Esophagus squamous epithelium (tissue), 5 donors: ENCODE measurements at regions not wholly inside any gene's neighbourhood (a gene's known extent, or its start where the extent isn't known, plus 50 kb on each side); places are given as distances from the start of the nearest gene placed in this dataset.
"Not testable (repeated sequence)": the region's sequence is repeated elsewhere in the genome, so short reads cannot be mapped to it uniquely, and the experiment has no call there.

ENCODE experiments used
- DNase-seq: peaks from one replicate; lab custom pipeline; 2025; lab: John Stamatoyannopoulos, UW
- H3K27ac ChIP-seq, 4 donors: fragments of 200-600 bp; sonication (generic); one replicate each; pipeline ENCODE4 v1.5.1; 2016 to 2019; ENCODE audit warnings: mild to moderate bottlenecking in 1 of 4
- H3K27me3 ChIP-seq, 4 donors: fragments of 200-600 bp; sonication (generic); 1 replicate in 3 of 4; 2 replicates in 1 of 4; pipeline versions ENCODE4 v1.5.1 to v1.6.0; 2017 to 2021; ENCODE audit warnings: antibody characterized with exemption in 1 of 4
- H3K36me3 ChIP-seq, 3 donors: fragments of 200-600 bp; sonication (generic); one replicate each; pipeline ENCODE4 v1.5.1; 2016 to 2019
- H3K4me1 ChIP-seq, 3 donors: fragments of 200-600 bp; sonication (generic); one replicate each; pipeline ENCODE4 v1.5.1; 2017 to 2019
- H3K4me3 ChIP-seq, 4 donors: fragments of 200-600 bp; sonication (generic); 1 replicate in 3 of 4; 2 replicates in 1 of 4; pipeline ENCODE4 v1.5.1; 2016 to 2019; ENCODE audit warnings: mild to moderate bottlenecking in 2 of 4, moderate library complexity in 1 of 4
- H3K9me3 ChIP-seq, 3 donors: fragments of 200-600 bp; sonication (generic); one replicate each; pipeline ENCODE4 v1.5.1; 2016 to 2019
- CTCF ChIP-seq, 6 experiments: fragments of 450-650 bp in 4 of 6; fragments of 200-600 bp in 2 of 6; sonication (generic) in 2 of 6; IDR thresholded peaks; one replicate each; pipeline ENCODE4 v1.5.1; 2016 to 2019; ENCODE audit warnings: antibody characterized with exemption in 6 of 6, mild to moderate bottlenecking in 4 of 6, moderate library complexity in 4 of 6
- POLR2A ChIP-seq, 4 donors: fragments of 450-650 bp; IDR thresholded peaks; one replicate each; pipeline ENCODE4 v1.6.1; 2017; ENCODE audit warnings: antibody characterized with exemption in 4 of 4, mild to moderate bottlenecking in 4 of 4, moderate library complexity in 3 of 4
- WGBS, 2 donors: methylation state at CpG; one replicate each; pipeline ENCODE4 v1.1.5; 2018; 5-methylcytosine and 5-hydroxymethylcytosine counted together
- intact Hi-C: fragments of 100-400 bp; cut with DNase I; formaldehyde crosslinking; loops from one replicate; pipeline ENCODE4 v1.15.0; 2022
- donor health status: DM: yes; HTN: yes; CAD: no.

GRCh38 chr5:33118761-33119415 lies 321.9 kb upstream of the TARS1 start:
- Histone ChIP-seq H3K9me3 (no peaks in the 10 kb centered on the region), H3K4me1 (no peaks in the 10 kb centered on the region), H3K27ac (no peak overlapping the region), H3K36me3 (no peaks in the 10 kb centered on the region), H3K27me3 (no peaks in the 10 kb centered on the region), H3K4me3 (no peak overlapping the region)
- DNase-seq, result no peak
- 25 to 42% methylated on average over 1 of the region's 1 CpG for WGBS, 2 donors
- TF ChIP-seq CTCF (IDR thresholded peaks at IDR 0.05) (no peak), POLR2A (IDR thresholded peaks at IDR 0.05) (no peak)
- intact Hi-C loops, result no loop called here

DNA sequence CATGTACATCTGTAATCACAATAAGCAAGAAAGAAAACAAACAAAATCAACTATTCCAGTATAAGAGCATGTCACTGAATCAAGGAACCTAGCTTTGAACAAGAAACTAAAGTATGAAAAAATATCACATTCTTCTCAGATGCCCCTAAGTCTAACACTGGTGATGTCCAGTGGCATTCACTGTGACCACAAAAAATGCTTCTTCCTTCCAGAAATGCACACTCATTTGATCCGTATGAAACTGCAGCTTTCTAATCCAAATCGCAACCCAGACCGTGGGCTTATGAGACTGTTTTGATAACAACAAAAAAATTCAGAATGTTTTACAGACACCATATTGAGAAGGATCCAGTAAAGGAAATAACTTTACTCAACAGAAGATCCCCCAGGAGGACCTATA lies 320.1 kb upstream of the TARS1 start:
- H3K27ac ChIP-seq, result no peak overlapping the region
- H3K36me3 ChIP-seq, result no peaks in the 10 kb centered on the region
- no peaks in the 10 kb centered on the region for H3K9me3 ChIP-seq
- H3K4me1 ChIP-seq, result no peaks in the 10 kb centered on the region
- TF ChIP-seq CTCF (IDR thresholded peaks at IDR 0.05) (no peak), POLR2A (IDR thresholded peaks at IDR 0.05) (no peak)
- no peaks in the 10 kb centered on the region for H3K27me3 ChIP-seq
- intact Hi-C loops, result no loop called here
- no peak overlapping the region for H3K4me3 ChIP-seq
- DNase-seq, result no peak
- 80 to 89% methylated on average over 3 of the region's 3 CpGs for WGBS, 2 donors

GRCh38 chr5:33129309-33129708 lies 311.5 kb upstream of the TARS1 start:
- 42 to 66% methylated on average over 2 of the region's 2 CpGs for WGBS, 2 donors
- Histone ChIP-seq H3K27me3 (no peaks in the 10 kb centered on the region), H3K27ac (no peak overlapping the region), H3K36me3 (no peaks in the 10 kb centered on the region), H3K4me3 (no peak overlapping the region), H3K4me1 (no peaks in the 10 kb centered on the region), H3K9me3 (peaks cover 0 to 29% (median 5%) of the 10 kb centered on the region in 3 donors)
- TF ChIP-seq CTCF (IDR thresholded peaks at IDR 0.05) (no peak), POLR2A (IDR thresholded peaks at IDR 0.05) (no peak)
- intact Hi-C loops, result no loop called here
- no peak for DNase-seq

DNA sequence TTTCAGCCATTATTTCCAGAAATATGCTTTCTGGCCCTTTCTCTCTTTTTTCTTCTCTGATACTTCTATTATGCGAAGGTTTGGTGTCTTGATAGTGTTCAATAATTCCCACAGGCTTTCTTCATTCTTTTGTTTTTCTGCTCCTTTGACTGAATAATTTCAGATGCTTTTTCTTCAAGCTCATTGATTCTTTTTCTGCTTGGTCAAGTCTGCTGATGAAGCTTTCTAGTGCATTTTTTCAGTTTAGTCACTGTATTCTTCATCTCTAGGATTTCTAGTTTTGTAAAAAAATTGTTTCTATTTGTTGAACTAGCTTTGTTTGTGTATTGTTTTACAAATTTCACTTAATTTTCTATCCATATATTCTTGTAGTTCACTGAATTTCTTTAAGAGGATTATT lies 304.0 kb upstream of the TARS1 start:
- H3K9me3 ChIP-seq, result peaks cover 0 to 36% (median 12%) of the 10 kb centered on the region in 3 donors
- no peaks in the 10 kb centered on the region for H3K27me3 ChIP-seq
- no peak for TF ChIP-seq CTCF (IDR thresholded peaks at IDR 0.05)
- no peak for TF ChIP-seq POLR2A (IDR thresholded peaks at IDR 0.05)
- intact Hi-C loops, result no loop called here
- no peaks in the 10 kb centered on the region for H3K4me1 ChIP-seq
- no peak overlapping the region for H3K4me3 ChIP-seq
- H3K36me3 ChIP-seq, result no peaks in the 10 kb centered on the region
- DNase-seq, result no peak
- 89 to 95% methylated on average over 1 of the region's 1 CpG for WGBS, 2 donors
- H3K27ac ChIP-seq, result no peak overlapping the region

DNA sequence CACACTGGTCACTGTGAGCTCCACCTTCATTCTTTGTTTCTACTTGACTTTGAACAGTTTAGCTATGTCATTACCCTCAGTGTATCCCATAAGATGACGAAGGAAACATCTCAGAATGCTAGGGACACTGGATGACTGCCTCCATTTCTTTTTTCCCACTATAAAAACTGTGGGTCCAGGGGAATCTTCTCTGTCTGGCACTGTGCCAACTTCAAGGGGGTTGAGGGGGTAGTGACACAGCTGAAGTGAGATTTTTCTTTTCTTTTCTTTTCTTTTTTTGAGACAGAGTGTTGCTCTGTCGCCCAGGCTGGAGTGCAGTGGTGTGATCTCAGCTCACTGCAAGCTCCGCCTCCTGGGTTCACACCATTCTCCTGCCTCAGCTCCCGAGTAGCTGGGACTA lies 302.6 kb upstream of the TARS1 start:
- H3K4me3 ChIP-seq, H3K27ac ChIP-seq, H3K27me3 ChIP-seq, H3K4me1 ChIP-seq, H3K36me3 ChIP-seq, DNase-seq, intact Hi-C loops: not testable (repeated sequence)
- peaks cover 0 to 28% (median 12%) of the 10 kb centered on the region in 3 donors for H3K9me3 ChIP-seq
- 73 to 86% methylated on average over 4 of the region's 4 CpGs for WGBS, 2 donors
